Upper lobe of left lung (tissue), 4 donors: ENCODE measurements at regions not wholly inside any gene's neighbourhood (a gene's known extent, or its start where the extent isn't known, plus 50 kb on each side); places are given as distances from the start of the nearest gene placed in this dataset.

Experiments
- CTCF ChIP-seq, 6 experiments: fragments of 450-650 bp in 4 of 6; fragments of 200-600 bp in 2 of 6; sonication (generic) in 2 of 6; IDR thresholded peaks; one replicate each; pipeline ENCODE4 v1.5.1; 2016 to 2019; ENCODE audit warnings: antibody characterized with exemption in 6 of 6
- EP300 ChIP-seq, 4 donors: sonication (generic); formaldehyde crosslinking; IDR thresholded peaks; one replicate each; pipeline ENCODE4 v1.5.1; 2017; ENCODE audit warnings: antibody characterized with exemption in 4 of 4, control low read depth in 2 of 4
- POLR2A ChIP-seq, 4 donors: fragments of 450-650 bp; IDR thresholded peaks; one replicate each; pipeline ENCODE4 v1.5.1; 2016 to 2017; ENCODE audit warnings: antibody characterized with exemption in 4 of 4, mild to moderate bottlenecking in 2 of 4
- POLR2AphosphoS5 ChIP-seq, 2 donors: sonication (generic); formaldehyde crosslinking; IDR thresholded peaks; one replicate each; pipeline ENCODE4 v1.5.1; 2017; ENCODE audit warnings: antibody characterized with exemption in 2 of 2

GRCh38 chr14:101399737-101400517 is 161.4 kb upstream of the DIO3 start:
- no peak for TF ChIP-seq POLR2A (IDR thresholded peaks at IDR 0.05)
- TF ChIP-seq CTCF (IDR thresholded peaks at IDR 0.05), result no peak
- no peak for TF ChIP-seq POLR2AphosphoS5 (IDR thresholded peaks at IDR 0.05)
- TF ChIP-seq EP300 (IDR thresholded peaks at IDR 0.05), result no peak
